IMR-90 (cell line): ENCODE measurements at regions not wholly inside any gene's neighbourhood (a gene's known extent, or its start where the extent isn't known, plus 50 kb on each side); places are given as distances from the start of the nearest gene placed in this dataset.

Source experiments
- CEBPB ChIP-seq: IDR thresholded peaks from 2 replicates; pipeline ENCODE4 v1.6.1; 2012; ENCODE audit warnings: low read depth, low read length, improper control_type of control experiment
- CHD1 ChIP-seq: IDR thresholded peaks from 2 replicates; pipeline ENCODE4 v1.6.1; 2012; ENCODE audit warnings: low read depth, low read length, improper control_type of control experiment
- CTCF ChIP-seq: conservative IDR thresholded peaks from 2 replicates; pipeline ENCODE4 v1.5.1; 2012; ENCODE audit warnings: mild to moderate bottlenecking, low read depth, low read length, improper control_type of control experiment
- FOS ChIP-seq: fragments of 150-350 bp; IDR thresholded peaks from 2 replicates; pipeline ENCODE4 v1.6.1; 2016; ENCODE audit warnings: low read depth, low read length
- MAFK ChIP-seq: IDR thresholded peaks from 2 replicates; pipeline ENCODE4 v1.6.1; 2012; ENCODE audit warnings: low read depth, low read length, improper control_type of control experiment
- MAZ ChIP-seq: IDR thresholded peaks from 2 replicates; pipeline ENCODE4 v1.6.1; 2012; ENCODE audit warnings: low read depth, mild to moderate bottlenecking, low read length, improper control_type of control experiment, moderate library complexity, borderline replicate concordance
- POLR2A ChIP-seq: IDR thresholded peaks from 2 replicates; pipeline ENCODE4 v1.6.1; 2012; ENCODE audit warnings: mild to moderate bottlenecking, low read depth, low read length
- RAD21 ChIP-seq: IDR thresholded peaks from 2 replicates; pipeline ENCODE4 v1.6.1; 2012; ENCODE audit warnings: low read length, improper control_type of control experiment
- RCOR1 ChIP-seq: IDR thresholded peaks from 2 replicates; pipeline ENCODE4 v1.6.1; 2012; ENCODE audit warnings: mild to moderate bottlenecking, low read length, improper control_type of control experiment; ENCODE audit not compliant: insufficient replicate concordance
- RFX5 ChIP-seq: IDR thresholded peaks from 2 replicates; pipeline ENCODE4 v1.8.0; 2012; ENCODE audit warnings: low read depth, mild to moderate bottlenecking, low read length, moderate library complexity
- USF2 ChIP-seq: fragments of 150-350 bp; IDR thresholded peaks from 2 replicates; pipeline ENCODE4 v1.6.1; 2017; ENCODE audit warnings: mild to moderate bottlenecking, antibody characterized with exemption, low read length, low read depth

- TF ChIP-seq MAFK (no peak), CTCF (no peak), CEBPB (no peak), CHD1 (no peak), POLR2A (no peak), RCOR1 (no peak), RAD21 (no peak), RFX5 (no peak), FOS (no peak), USF2 (no peak), MAZ (no peak)
Measured at GRCh38 chr1:38785285-38786039, 74.1 kb downstream of the RRAGC start.
